ENCODE measurements at regions not wholly inside any gene's neighbourhood (a gene's known extent, or its start where the extent isn't known, plus 50 kb on each side); places are given as distances from the start of the nearest gene placed in this dataset.

GRCh38 chr16:74092336-74092735, 204.3 kb upstream of the PSMD7 start:
- Mint-ChIP-seq H3K9me3 (ENCODE audit: unreplicated experiment) (no peaks in the 10 kb centered on the region), H3K4me3 (ENCODE audit: unreplicated experiment) (no peak overlapping the region), H3K27me3 (ENCODE audit: unreplicated experiment) (no peaks in the 10 kb centered on the region), H3K4me1 (ENCODE audit: unreplicated experiment) (peaks cover 15% of the 10 kb centered on the region), H3K36me3 (ENCODE audit: low read depth, unreplicated experiment) (no peaks in the 10 kb centered on the region), H3K27ac (ENCODE audit: unreplicated experiment) (no peak overlapping the region)
- DNase-seq (ENCODE audit: low spot score): no peak
- TF ChIP-seq CTCF (IDR thresholded peaks at IDR 0.05; ENCODE audit: unreplicated experiment): no peak

- TF ChIP-seq CTCF (IDR thresholded peaks at IDR 0.05; ENCODE audit: unreplicated experiment): no peak
- H3K4me3 Mint-ChIP-seq (ENCODE audit: unreplicated experiment): no peak overlapping the region
- H3K4me1 Mint-ChIP-seq (ENCODE audit: unreplicated experiment): peaks cover 15% of the 10 kb centered on the region
- peak overlapping the region; percentile 32 for H3K27ac Mint-ChIP-seq (ENCODE audit: unreplicated experiment)
- no peaks in the 10 kb centered on the region for H3K27me3 Mint-ChIP-seq (ENCODE audit: unreplicated experiment)
- DNase-seq (ENCODE audit: low spot score): no peak
- H3K9me3 Mint-ChIP-seq (ENCODE audit: unreplicated experiment): no peaks in the 10 kb centered on the region
- H3K36me3 Mint-ChIP-seq (ENCODE audit: low read depth, unreplicated experiment): no peaks in the 10 kb centered on the region
Measured at GRCh38 chr16:74090871-74091270, 205.7 kb upstream of the PSMD7 start.

- no peak overlapping the region for H3K27ac Mint-ChIP-seq (ENCODE audit: unreplicated experiment)
- no peaks in the 10 kb centered on the region for H3K36me3 Mint-ChIP-seq (ENCODE audit: low read depth, unreplicated experiment)
- H3K4me3 Mint-ChIP-seq (ENCODE audit: unreplicated experiment): no peak overlapping the region
- H3K27me3 Mint-ChIP-seq (ENCODE audit: unreplicated experiment): no peaks in the 10 kb centered on the region
- TF ChIP-seq CTCF (IDR thresholded peaks at IDR 0.05; ENCODE audit: unreplicated experiment): no peak
- peaks cover 4% of the 10 kb centered on the region for H3K4me1 Mint-ChIP-seq (ENCODE audit: unreplicated experiment)
- H3K9me3 Mint-ChIP-seq (ENCODE audit: unreplicated experiment): no peaks in the 10 kb centered on the region
- DNase-seq (ENCODE audit: low spot score): no peak
Measured at GRCh38 chr16:74083541-74083940, 213.1 kb upstream of the PSMD7 start.

- no peak overlapping the region for H3K27ac Mint-ChIP-seq (ENCODE audit: unreplicated experiment)
- no peak overlapping the region for H3K4me3 Mint-ChIP-seq (ENCODE audit: unreplicated experiment)
- H3K36me3 Mint-ChIP-seq (ENCODE audit: low read depth, unreplicated experiment): no peaks in the 10 kb centered on the region
- H3K9me3 Mint-ChIP-seq (ENCODE audit: unreplicated experiment): no peaks in the 10 kb centered on the region
- no peak for DNase-seq (ENCODE audit: low spot score)
- TF ChIP-seq CTCF (IDR thresholded peaks at IDR 0.05; ENCODE audit: unreplicated experiment): no peak
- H3K27me3 Mint-ChIP-seq (ENCODE audit: unreplicated experiment): no peaks in the 10 kb centered on the region
- H3K4me1 Mint-ChIP-seq (ENCODE audit: unreplicated experiment): peaks cover 14% of the 10 kb centered on the region
Measured at GRCh38 chr16:74080311-74080710, 216.3 kb upstream of the PSMD7 start.

- no peak for TF ChIP-seq CTCF (IDR thresholded peaks at IDR 0.05; ENCODE audit: unreplicated experiment)
- no peak overlapping the region for H3K4me3 Mint-ChIP-seq (ENCODE audit: unreplicated experiment)
- no peaks in the 10 kb centered on the region for H3K36me3 Mint-ChIP-seq (ENCODE audit: low read depth, unreplicated experiment)
Measured at GRCh38 chr16:74079232-74079586, 217.4 kb upstream of the PSMD7 start.

More at GRCh38 chr16:74079232-74079586, 217.4 kb upstream of the PSMD7 start:
- Mint-ChIP-seq H3K27ac (ENCODE audit: unreplicated experiment) (no peak overlapping the region), H3K4me1 (ENCODE audit: unreplicated experiment) (peaks cover 14% of the 10 kb centered on the region), H3K27me3 (ENCODE audit: unreplicated experiment) (no peaks in the 10 kb centered on the region), H3K9me3 (ENCODE audit: unreplicated experiment) (no peaks in the 10 kb centered on the region)
- no peak for DNase-seq (ENCODE audit: low spot score)
